ENCODE measurements at regions not wholly inside any gene's neighbourhood (a gene's known extent, or its start where the extent isn't known, plus 50 kb on each side); places are given as distances from the start of the nearest gene placed in this dataset.

GRCh38 chr9:129343424-129344375 lies 165.6 kb upstream of the IER5L start:
- DNase-seq (ENCODE audit: low spot score) = peak; percentile 94

GRCh38 chr9:129342591-129343423 lies 164.7 kb upstream of the IER5L start:
- DNase-seq (ENCODE audit: low spot score) = no peak

GRCh38 chr9:129341987-129342348 lies 163.9 kb upstream of the IER5L start:
- DNase-seq (ENCODE audit: low spot score) = no peak

- no peak for DNase-seq (ENCODE audit: low spot score)
These were observed 163.3 kb upstream of the IER5L start for GRCh38 chr9:129341171-129341986.

GRCh38 chr9:129340427-129341170 lies 162.5 kb upstream of the IER5L start:
- no peak for DNase-seq (ENCODE audit: low spot score)

- DNase-seq (ENCODE audit: low spot score) = no peak
These were observed 161.6 kb upstream of the IER5L start for GRCh38 chr9:129339539-129340157.

GRCh38 chr9:129338724-129339430 lies 160.8 kb upstream of the IER5L start:
- DNase-seq (ENCODE audit: low spot score) = no peak

- DNase-seq (ENCODE audit: low spot score) = no peak
These were observed 159.5 kb upstream of the IER5L start for GRCh38 chr9:129337336-129338140.

- no peak for DNase-seq (ENCODE audit: low spot score)
These were observed 158.7 kb upstream of the IER5L start for GRCh38 chr9:129336601-129337331.

- DNase-seq (ENCODE audit: low spot score) = no peak
These were observed 158.1 kb upstream of the IER5L start for GRCh38 chr9:129336130-129336528.

GRCh38 chr9:129335464-129336129 lies 157.5 kb upstream of the IER5L start:
- DNase-seq (ENCODE audit: low spot score) = no peak

- peak; percentile 96 for DNase-seq (ENCODE audit: low spot score)
These were observed 156.3 kb upstream of the IER5L start for GRCh38 chr9:129334105-129334935.

GRCh38 chr9:129333617-129334104 lies 155.6 kb upstream of the IER5L start:
- no peak for DNase-seq (ENCODE audit: low spot score)

- no peak for DNase-seq (ENCODE audit: low spot score)
These were observed 154.5 kb upstream of the IER5L start for GRCh38 chr9:129332581-129332980.

- no peak for DNase-seq (ENCODE audit: low spot score)
These were observed 153.9 kb upstream of the IER5L start for GRCh38 chr9:129331772-129332500.

GRCh38 chr9:129331493-129331765 lies 153.4 kb upstream of the IER5L start:
- no peak for DNase-seq (ENCODE audit: low spot score)
